ENCODE measurements at regions not wholly inside any gene's neighbourhood (a gene's known extent, or its start where the extent isn't known, plus 50 kb on each side); places are given as distances from the start of the nearest gene placed in this dataset.

- TF ChIP-seq, protein P1, sequence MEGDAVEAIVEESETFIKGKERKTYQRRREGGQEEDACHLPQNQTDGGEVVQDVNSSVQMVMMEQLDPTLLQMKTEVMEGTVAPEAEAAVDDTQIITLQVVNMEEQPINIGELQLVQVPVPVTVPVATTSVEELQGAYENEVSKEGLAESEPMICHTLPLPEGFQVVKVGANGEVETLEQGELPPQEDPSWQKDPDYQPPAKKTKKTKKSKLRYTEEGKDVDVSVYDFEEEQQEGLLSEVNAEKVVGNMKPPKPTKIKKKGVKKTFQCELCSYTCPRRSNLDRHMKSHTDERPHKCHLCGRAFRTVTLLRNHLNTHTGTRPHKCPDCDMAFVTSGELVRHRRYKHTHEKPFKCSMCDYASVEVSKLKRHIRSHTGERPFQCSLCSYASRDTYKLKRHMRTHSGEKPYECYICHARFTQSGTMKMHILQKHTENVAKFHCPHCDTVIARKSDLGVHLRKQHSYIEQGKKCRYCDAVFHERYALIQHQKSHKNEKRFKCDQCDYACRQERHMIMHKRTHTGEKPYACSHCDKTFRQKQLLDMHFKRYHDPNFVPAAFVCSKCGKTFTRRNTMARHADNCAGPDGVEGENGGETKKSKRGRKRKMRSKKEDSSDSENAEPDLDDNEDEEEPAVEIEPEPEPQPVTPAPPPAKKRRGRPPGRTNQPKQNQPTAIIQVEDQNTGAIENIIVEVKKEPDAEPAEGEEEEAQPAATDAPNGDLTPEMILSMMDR (conservative IDR thresholded peaks at IDR 0.05; ENCODE audit: low read length): no peak
- no peak overlapping the region for H3K4me3 ChIP-seq (ENCODE audit: low read length)
- DNase-seq (ENCODE audit: low read depth): no peak
Measured at GRCh38 chr3:168977716-168978374, 685.7 kb downstream of the MECOM start.

- H3K4me3 ChIP-seq (ENCODE audit: low read length): no peak overlapping the region
- TF ChIP-seq, protein P1 (conservative IDR thresholded peaks at IDR 0.05; ENCODE audit: low read length): no peak
- DNase-seq (ENCODE audit: low read depth): no peak
Measured at GRCh38 chr3:168976969-168977368, 686.5 kb downstream of the MECOM start.

- no peak for DNase-seq (ENCODE audit: low read depth)
- H3K4me3 ChIP-seq (ENCODE audit: low read length): no peak overlapping the region
- TF ChIP-seq, protein P1 (conservative IDR thresholded peaks at IDR 0.05; ENCODE audit: low read length): no peak
Measured at GRCh38 chr3:168975576-168975975, 687.9 kb downstream of the MECOM start.

GRCh38 chr3:168974617-168975403, 688.7 kb downstream of the MECOM start:
- TF ChIP-seq, protein P1 (conservative IDR thresholded peaks at IDR 0.05; ENCODE audit: low read length): no peak
- DNase-seq (ENCODE audit: low read depth): no peak
- no peak overlapping the region for H3K4me3 ChIP-seq (ENCODE audit: low read length)

GRCh38 chr3:168973897-168974296, 689.6 kb downstream of the MECOM start:
- no peak for DNase-seq (ENCODE audit: low read depth)
- H3K4me3 ChIP-seq (ENCODE audit: low read length): no peak overlapping the region
- TF ChIP-seq, protein P1 (conservative IDR thresholded peaks at IDR 0.05; ENCODE audit: low read length): no peak

DNA sequence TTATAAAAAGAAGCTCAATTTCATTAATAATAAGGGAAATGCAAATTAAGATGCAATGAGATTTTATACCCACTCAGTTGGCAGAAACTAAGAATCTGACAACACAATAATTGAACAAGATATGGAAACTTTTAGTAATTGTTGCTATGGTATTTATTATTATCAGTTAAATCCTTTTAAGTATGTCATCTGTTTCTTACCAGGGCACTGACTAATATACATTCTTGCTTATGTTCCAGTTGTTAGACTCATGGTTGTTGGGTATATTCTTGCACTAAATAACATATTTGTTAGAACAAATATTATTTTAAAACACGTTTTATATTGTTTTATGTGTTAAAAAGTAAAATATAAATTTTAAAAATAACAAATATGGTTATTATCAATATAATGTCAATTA, 690.3 kb downstream of the MECOM start:
- no peak overlapping the region for H3K4me3 ChIP-seq (ENCODE audit: low read length)
- DNase-seq (ENCODE audit: low read depth): peak; percentile 1
- TF ChIP-seq, protein P1 (conservative IDR thresholded peaks at IDR 0.05; ENCODE audit: low read length): no peak

- DNase-seq (ENCODE audit: low read depth): peak; percentile 11
- no peak overlapping the region for H3K4me3 ChIP-seq (ENCODE audit: low read length)
- TF ChIP-seq, protein P1 (conservative IDR thresholded peaks at IDR 0.05; ENCODE audit: low read length): no peak
Measured at GRCh38 chr3:168968609-168969008, 694.9 kb downstream of the MECOM start.
